ENCODE measurements at regions not wholly inside any gene's neighbourhood (a gene's known extent, or its start where the extent isn't known, plus 50 kb on each side); places are given as distances from the start of the nearest gene placed in this dataset.

DNA sequence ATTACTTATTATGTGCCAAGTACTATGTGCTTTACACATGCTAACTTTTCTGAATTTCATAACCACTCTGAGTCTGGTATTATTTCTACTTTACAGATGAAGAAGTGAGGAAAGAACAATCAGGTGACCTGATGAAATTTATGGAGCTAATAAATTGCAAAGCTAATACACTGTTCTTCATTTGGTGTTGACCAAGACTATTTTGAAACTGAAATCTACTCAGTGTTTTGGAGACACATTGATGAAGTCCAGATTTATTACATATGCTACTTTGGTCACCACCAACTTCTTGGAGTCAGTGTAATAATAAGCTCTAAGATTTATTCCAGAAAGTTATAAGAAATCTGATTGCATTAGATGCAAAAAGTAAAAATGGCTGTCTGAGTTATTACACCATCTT lies 637.9 kb downstream of the FAT4 start:
- TF ChIP-seq, protein P1, sequence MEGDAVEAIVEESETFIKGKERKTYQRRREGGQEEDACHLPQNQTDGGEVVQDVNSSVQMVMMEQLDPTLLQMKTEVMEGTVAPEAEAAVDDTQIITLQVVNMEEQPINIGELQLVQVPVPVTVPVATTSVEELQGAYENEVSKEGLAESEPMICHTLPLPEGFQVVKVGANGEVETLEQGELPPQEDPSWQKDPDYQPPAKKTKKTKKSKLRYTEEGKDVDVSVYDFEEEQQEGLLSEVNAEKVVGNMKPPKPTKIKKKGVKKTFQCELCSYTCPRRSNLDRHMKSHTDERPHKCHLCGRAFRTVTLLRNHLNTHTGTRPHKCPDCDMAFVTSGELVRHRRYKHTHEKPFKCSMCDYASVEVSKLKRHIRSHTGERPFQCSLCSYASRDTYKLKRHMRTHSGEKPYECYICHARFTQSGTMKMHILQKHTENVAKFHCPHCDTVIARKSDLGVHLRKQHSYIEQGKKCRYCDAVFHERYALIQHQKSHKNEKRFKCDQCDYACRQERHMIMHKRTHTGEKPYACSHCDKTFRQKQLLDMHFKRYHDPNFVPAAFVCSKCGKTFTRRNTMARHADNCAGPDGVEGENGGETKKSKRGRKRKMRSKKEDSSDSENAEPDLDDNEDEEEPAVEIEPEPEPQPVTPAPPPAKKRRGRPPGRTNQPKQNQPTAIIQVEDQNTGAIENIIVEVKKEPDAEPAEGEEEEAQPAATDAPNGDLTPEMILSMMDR (IDR thresholded peaks at IDR 0.05; ENCODE audit: insufficient read depth, low read depth, low read length), result no peak
- TF ChIP-seq EZH2 (IDR thresholded peaks at IDR 0.05; ENCODE audit: insufficient read depth, low read length), result no peak
